ENCODE measurements at regions not wholly inside any gene's neighbourhood (a gene's known extent, or its start where the extent isn't known, plus 50 kb on each side); places are given as distances from the start of the nearest gene placed in this dataset.

DNA sequence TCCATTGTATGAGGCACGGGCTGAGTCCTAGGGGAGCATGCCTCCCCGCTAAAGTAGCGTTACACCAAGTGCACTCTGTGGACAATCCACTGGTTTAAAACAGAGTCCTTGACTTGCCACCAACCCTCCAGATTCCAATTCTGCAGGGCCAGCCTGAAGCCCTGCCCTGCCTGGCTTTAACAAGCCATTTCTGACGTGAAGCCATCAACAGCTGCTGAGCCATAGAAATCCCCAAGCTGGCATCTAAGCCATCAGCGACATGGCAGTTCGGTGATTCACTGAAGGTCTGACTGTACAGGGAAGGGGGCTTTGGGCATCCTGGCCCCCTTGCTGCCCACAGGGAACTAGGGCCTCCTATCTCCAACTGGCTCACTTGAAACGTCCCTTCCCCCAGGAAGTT is 265.7 kb downstream of the UACA start:
- Histone ChIP-seq H3K27me3 (no peaks in the 10 kb centered on the region), H3K9me3 (no peaks in the 10 kb centered on the region), H3K4me3 (no peak overlapping the region), H3K36me3 (no peaks in the 10 kb centered on the region), H3K4me1 (peaks cover 4 to 22% (median 7%) of the 10 kb centered on the region in 4 donors), H3K27ac (no peak overlapping the region)
- TF ChIP-seq POLR2A (IDR thresholded peaks at IDR 0.05), result no peak
- TF ChIP-seq, protein P1, sequence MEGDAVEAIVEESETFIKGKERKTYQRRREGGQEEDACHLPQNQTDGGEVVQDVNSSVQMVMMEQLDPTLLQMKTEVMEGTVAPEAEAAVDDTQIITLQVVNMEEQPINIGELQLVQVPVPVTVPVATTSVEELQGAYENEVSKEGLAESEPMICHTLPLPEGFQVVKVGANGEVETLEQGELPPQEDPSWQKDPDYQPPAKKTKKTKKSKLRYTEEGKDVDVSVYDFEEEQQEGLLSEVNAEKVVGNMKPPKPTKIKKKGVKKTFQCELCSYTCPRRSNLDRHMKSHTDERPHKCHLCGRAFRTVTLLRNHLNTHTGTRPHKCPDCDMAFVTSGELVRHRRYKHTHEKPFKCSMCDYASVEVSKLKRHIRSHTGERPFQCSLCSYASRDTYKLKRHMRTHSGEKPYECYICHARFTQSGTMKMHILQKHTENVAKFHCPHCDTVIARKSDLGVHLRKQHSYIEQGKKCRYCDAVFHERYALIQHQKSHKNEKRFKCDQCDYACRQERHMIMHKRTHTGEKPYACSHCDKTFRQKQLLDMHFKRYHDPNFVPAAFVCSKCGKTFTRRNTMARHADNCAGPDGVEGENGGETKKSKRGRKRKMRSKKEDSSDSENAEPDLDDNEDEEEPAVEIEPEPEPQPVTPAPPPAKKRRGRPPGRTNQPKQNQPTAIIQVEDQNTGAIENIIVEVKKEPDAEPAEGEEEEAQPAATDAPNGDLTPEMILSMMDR (IDR thresholded peaks at IDR 0.05), result no peak
- peak in 1 of 3 donors; percentile 13 for DNase-seq

DNA sequence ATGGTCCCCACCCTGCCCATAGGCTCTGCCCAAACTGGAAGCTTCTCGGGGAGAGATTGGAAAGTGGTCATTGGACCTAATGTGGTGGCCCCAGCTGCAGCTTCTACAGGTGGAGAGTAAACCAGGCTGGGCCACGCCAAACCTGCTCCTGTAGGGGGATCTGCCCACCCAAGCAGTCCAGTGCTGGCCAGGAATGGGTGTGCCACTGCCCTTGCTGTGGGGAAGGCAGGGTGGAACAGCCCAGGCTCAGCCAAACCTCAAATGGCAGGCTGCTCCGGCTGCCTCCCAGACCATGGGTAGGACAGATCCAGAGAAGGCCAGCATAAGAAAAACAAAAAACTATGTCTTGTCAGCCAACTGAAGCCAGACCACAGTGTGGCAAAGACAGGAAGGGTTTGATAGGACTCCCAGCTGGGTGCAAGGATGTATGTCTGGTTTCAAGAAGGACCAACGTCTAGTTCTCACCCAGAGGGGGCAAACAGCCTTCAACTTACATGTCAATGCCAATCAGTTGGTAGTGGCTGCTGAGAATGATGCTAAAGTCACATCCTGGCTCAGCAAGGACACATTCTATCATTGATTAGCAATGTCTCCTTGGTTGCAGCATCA is 267.3 kb downstream of the UACA start:
- Histone ChIP-seq H3K4me1 (peaks cover 4 to 37% (median 20%) of the 10 kb centered on the region in 4 donors), H3K9me3 (no peaks in the 10 kb centered on the region)

DNA sequence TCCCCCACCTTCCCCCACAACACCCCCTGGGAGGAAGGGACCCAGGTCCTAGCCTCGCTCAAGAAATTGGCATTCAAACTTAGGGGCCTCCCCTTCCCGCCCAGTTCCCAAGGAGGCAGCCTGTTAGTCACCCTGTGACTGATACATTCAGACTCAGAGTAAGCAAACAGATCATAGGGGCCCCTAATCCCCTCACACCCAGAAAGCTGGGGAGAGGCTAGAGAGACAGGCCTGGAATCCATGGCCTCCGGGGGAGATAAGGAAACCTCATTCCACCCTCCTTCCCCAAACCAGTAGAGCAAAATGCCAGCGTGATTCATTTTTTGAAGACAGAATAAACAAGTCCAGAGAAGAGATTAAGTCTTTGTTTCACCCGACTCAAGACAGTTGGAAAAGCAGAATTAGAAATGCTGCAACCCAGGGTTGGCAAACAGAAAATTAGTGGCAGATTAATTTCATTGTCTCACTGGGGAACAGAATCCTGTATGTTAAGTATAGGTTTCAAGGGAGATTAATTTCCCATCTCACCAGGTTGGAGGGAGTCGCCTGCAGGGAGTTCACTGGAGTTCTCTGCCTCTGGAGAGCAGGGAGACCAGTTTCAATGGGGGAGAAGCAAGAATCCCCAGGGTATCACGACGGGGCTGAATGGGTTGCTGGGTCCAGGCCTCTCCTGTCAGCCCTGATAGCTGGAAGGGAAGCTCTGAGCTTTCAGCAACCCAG is 268.3 kb downstream of the UACA start:
- TF ChIP-seq POLR2A (IDR thresholded peaks at IDR 0.05), result no peak
- TF ChIP-seq, protein P1 (IDR thresholded peaks at IDR 0.05), result no peak
- Histone ChIP-seq H3K27me3 (no peaks in the 10 kb centered on the region), H3K27ac (no peak overlapping the region), H3K9me3 (no peaks in the 10 kb centered on the region), H3K4me3 (no peak overlapping the region), H3K4me1 (peaks cover 4 to 39% (median 20%) of the 10 kb centered on the region in 4 donors), H3K36me3 (no peaks in the 10 kb centered on the region)
- peak in 1 of 3 donors; percentile 33 for DNase-seq

More for the DNA sequence above, 267.3 kb downstream of the UACA start:
- H3K4me3 ChIP-seq, result no peak overlapping the region
- no peaks in the 10 kb centered on the region for H3K36me3 ChIP-seq
- DNase-seq, result peak in 1 of 3 donors; percentile 39
- no peaks in the 10 kb centered on the region for H3K27me3 ChIP-seq
- no peak overlapping the region for H3K27ac ChIP-seq
- TF ChIP-seq, protein P1 (IDR thresholded peaks at IDR 0.05), result no peak
- no peak for TF ChIP-seq POLR2A (IDR thresholded peaks at IDR 0.05)

DNA sequence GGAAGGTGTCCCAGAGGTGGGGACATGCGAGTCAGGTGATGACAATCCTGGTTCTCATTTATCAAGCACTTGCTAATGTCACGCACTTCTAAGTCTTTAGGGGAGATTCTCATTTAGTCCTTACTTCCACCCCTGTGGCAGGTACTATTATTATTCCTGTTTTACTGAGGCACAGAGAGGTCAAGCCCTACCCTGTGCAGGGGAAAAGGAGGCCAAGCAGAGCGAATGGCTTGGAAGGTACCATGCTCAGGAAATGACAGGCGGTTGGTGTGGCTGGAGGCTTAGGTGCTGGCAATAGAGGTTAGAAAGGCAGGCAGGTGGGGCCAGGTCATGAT is 268.9 kb downstream of the UACA start:
- Histone ChIP-seq H3K9me3 (no peaks in the 10 kb centered on the region), H3K4me3 (no peak overlapping the region), H3K36me3 (no peaks in the 10 kb centered on the region), H3K4me1 (peaks cover 4 to 39% (median 20%) of the 10 kb centered on the region in 4 donors), H3K27me3 (no peaks in the 10 kb centered on the region), H3K27ac (no peak overlapping the region)
- TF ChIP-seq POLR2A (IDR thresholded peaks at IDR 0.05), result no peak
- TF ChIP-seq, protein P1 (IDR thresholded peaks at IDR 0.05), result no peak
- DNase-seq, result peak in 1 of 3 donors; percentile 38

DNA sequence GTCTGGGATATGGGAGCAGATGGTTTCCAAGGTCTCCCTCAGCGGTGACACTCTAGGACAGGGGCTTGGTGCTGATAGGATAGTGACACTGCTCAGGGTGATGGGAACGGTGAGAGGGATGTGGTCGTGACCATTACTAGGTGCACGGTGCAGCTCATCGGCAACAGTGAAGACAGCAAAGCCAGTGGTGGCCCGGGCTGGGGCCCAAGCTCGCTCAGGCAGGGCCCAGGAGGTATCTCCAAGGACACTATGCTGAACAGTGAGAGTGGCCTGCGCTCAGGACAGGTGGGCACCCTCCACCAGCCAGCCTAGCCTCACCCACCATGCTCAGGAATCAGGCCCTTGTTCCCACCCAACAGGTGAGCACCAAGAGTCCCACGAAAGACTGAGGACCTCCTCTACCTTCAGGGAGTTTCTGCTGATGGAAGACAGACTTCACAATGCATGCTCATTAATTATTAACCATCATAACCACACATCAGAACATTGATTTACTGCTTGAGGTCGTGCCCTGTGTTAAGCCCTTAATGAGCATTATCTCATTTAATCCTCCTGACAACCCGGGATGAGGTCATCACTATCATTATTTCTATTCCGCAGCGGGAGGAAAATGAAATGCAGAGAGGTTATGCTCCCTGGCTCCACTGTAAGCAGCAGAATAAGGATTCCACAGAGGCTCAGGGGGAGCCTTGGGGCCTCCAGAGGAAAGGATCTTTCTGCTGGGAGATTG is 269.4 kb downstream of the UACA start:
- no peak overlapping the region for H3K27ac ChIP-seq
- H3K36me3 ChIP-seq, result no peaks in the 10 kb centered on the region
- peak in 1 of 3 donors; percentile 53 for DNase-seq
- H3K9me3 ChIP-seq, result no peaks in the 10 kb centered on the region
- no peak overlapping the region for H3K4me3 ChIP-seq
- no peaks in the 10 kb centered on the region for H3K27me3 ChIP-seq
- TF ChIP-seq, protein P1 (IDR thresholded peaks at IDR 0.05), result no peak
- TF ChIP-seq POLR2A (IDR thresholded peaks at IDR 0.05), result no peak
- peaks cover 4 to 39% (median 20%) of the 10 kb centered on the region in 4 donors for H3K4me1 ChIP-seq
